NCI-H187 (cell line): ENCODE measurements at regions not wholly inside any gene's neighbourhood (a gene's known extent, or its start where the extent isn't known, plus 50 kb on each side); places are given as distances from the start of the nearest gene placed in this dataset.

Experiments used
- DNase-seq, 2 experiments: peaks; one replicate each; lab custom pipeline; 2025; lab: John Stamatoyannopoulos, UW

- no peak for DNase-seq
These were observed 223.8 kb downstream of the TTC32 start for GRCh38 chr2:19677825-19678518.

- no peak for DNase-seq
These were observed 224.5 kb downstream of the TTC32 start for GRCh38 chr2:19677215-19677777.

GRCh38 chr2:19676770-19677169 lies 225.0 kb downstream of the TTC32 start:
- DNase-seq = no peak

GRCh38 chr2:19675856-19676460 lies 225.8 kb downstream of the TTC32 start:
- no peak for DNase-seq

GRCh38 chr2:19675003-19675629 lies 226.7 kb downstream of the TTC32 start:
- no peak for DNase-seq

GRCh38 chr2:19674051-19675002 lies 227.5 kb downstream of the TTC32 start:
- no peak for DNase-seq

GRCh38 chr2:19673213-19673791 lies 228.5 kb downstream of the TTC32 start:
- no peak for DNase-seq

- DNase-seq = no peak
These were observed 229.9 kb downstream of the TTC32 start for GRCh38 chr2:19671916-19672315.

GRCh38 chr2:19671311-19671710 lies 230.5 kb downstream of the TTC32 start:
- DNase-seq = no peak

GRCh38 chr2:19670303-19670702 lies 231.5 kb downstream of the TTC32 start:
- no peak for DNase-seq

- no peak for DNase-seq
These were observed 232.2 kb downstream of the TTC32 start for GRCh38 chr2:19669559-19669958.

- DNase-seq = no peak
These were observed 232.7 kb downstream of the TTC32 start for GRCh38 chr2:19669126-19669525.

- no peak for DNase-seq
These were observed 234.2 kb downstream of the TTC32 start for GRCh38 chr2:19667536-19667949.

- DNase-seq = no peak
These were observed 234.7 kb downstream of the TTC32 start for GRCh38 chr2:19667085-19667484.

GRCh38 chr2:19664646-19665045 lies 237.1 kb downstream of the TTC32 start:
- no peak for DNase-seq

GRCh38 chr2:19659024-19659792 lies 242.6 kb downstream of the TTC32 start:
- no peak for DNase-seq

- no peak for DNase-seq
These were observed 245.8 kb downstream of the TTC32 start for GRCh38 chr2:19656011-19656410.

- no peak for DNase-seq
These were observed 247.3 kb downstream of the TTC32 start for GRCh38 chr2:19654310-19655090.

GRCh38 chr2:19653509-19653908 lies 248.3 kb downstream of the TTC32 start:
- DNase-seq = no peak

GRCh38 chr2:19652811-19653210 lies 249.0 kb downstream of the TTC32 start:
- DNase-seq = no peak
